SK-N-SH (cell line): ENCODE measurements at regions not wholly inside any gene's neighbourhood (a gene's known extent, or its start where the extent isn't known, plus 50 kb on each side); places are given as distances from the start of the nearest gene placed in this dataset.

Experiments used
- CTCF ChIA-PET: fragments of 300-600, 350-600 bp; formaldehyde crosslinking; extraction: SDS; loops from one replicate; lab custom pipeline; 2021; lab: Yijun Ruan, JAX
- POLR2A ChIA-PET: fragments of 350-600 bp; sonication (Branson Sonifier 250); formaldehyde crosslinking; extraction: SDS; loops from one replicate; lab custom pipeline; 2020; ENCODE audit warnings: antibody characterized with exemption, inconsistent platforms; lab: Yijun Ruan, JAX
- DNase-seq: peaks from one replicate; pipeline ENCODE4 v3.0.0; 2012
- H2AFZ ChIP-seq: fragments of 200-600 bp; sonication (generic); 2 replicates; pipeline ENCODE4 v1.8.1; 2016; ENCODE audit warnings: antibody characterized with exemption, mild to moderate bottlenecking, low read depth
- H3F3A ChIP-seq: fragments of 200-600 bp; sonication (generic); replicated peaks from 2 replicates; pipeline ENCODE3; 2016; ENCODE audit warnings: antibody characterized with exemption, mild to moderate bottlenecking; ENCODE audit not compliant: insufficient read depth
- H3K27ac ChIP-seq, 2 experiments: fragments of 200-500 bp in 1 of 2; fragments of 200-600 bp in 1 of 2; sonication (Bioruptor generic) in 1 of 2; sonication (generic), shearing (Covaris generic) in 1 of 2; 2 replicates each; pipeline versions ENCODE4 v1.5.1 to v1.6.1; 2014 to 2016; ENCODE audit warnings: low read depth in 2 of 2, inconsistent platforms in 1 of 2, low read length in 1 of 2, mild to moderate bottlenecking in 1 of 2, mixed read lengths in 1 of 2
- H3K27me3 ChIP-seq: fragments of 200-600 bp; sonication (generic), shearing (Covaris generic); 2 replicates; pipeline ENCODE4 v1.6.1; 2016; ENCODE audit warnings: mixed run types; ENCODE audit not compliant: insufficient read depth
- H3K36me3 ChIP-seq, 2 experiments: fragments of 200-500 bp in 1 of 2; fragments of 200-600 bp in 1 of 2; sonication (Bioruptor generic) in 1 of 2; sonication (generic) in 1 of 2; replicated peaks in 1 of 2; 2 replicates each; pipeline versions ENCODE3 to v1.5.1; 2014 to 2016; ENCODE audit warnings: low read length in 1 of 2, mild to moderate bottlenecking in 1 of 2; ENCODE audit not compliant: insufficient read depth in 2 of 2, control insufficient read depth in 1 of 2
- H3K4me1 ChIP-seq, 2 experiments: fragments of 200-500 bp in 1 of 2; fragments of 200-600 bp in 1 of 2; sonication (Bioruptor generic) in 1 of 2; sonication (generic), shearing (Covaris generic) in 1 of 2; 2 replicates each; pipeline versions ENCODE4 v1.5.1 to v1.6.1; 2014 to 2016; ENCODE audit warnings: low read depth in 1 of 2, low read length in 1 of 2, mixed run types in 1 of 2; ENCODE audit not compliant: insufficient read depth in 2 of 2, control insufficient read depth in 1 of 2
- H3K4me2 ChIP-seq: fragments of 200-600 bp; sonication (generic), shearing (Covaris generic); 2 replicates; pipeline ENCODE4 v1.6.1; 2017; ENCODE audit warnings: mixed run types
- H3K4me3 ChIP-seq, 2 experiments: fragments of 200-500 bp in 1 of 2; fragments of 200-600 bp in 1 of 2; sonication (Bioruptor generic) in 1 of 2; sonication (generic), shearing (Covaris generic) in 1 of 2; 2 replicates each; pipeline versions ENCODE4 v1.5.1 to v1.8.1; 2014 to 2016; ENCODE audit warnings: low read depth in 2 of 2, inconsistent platforms in 1 of 2, low read length in 1 of 2, mild to moderate bottlenecking in 1 of 2, mixed read lengths in 1 of 2, moderate library complexity in 1 of 2
- H3K79me2 ChIP-seq: fragments of 200-600 bp; sonication (generic); 2 replicates; pipeline ENCODE4 v1.8.1; 2017; ENCODE audit warnings: mild to moderate bottlenecking; ENCODE audit not compliant: insufficient read depth
- H3K9ac ChIP-seq: fragments of 200-600 bp; sonication (generic); 2 replicates; pipeline ENCODE4 v1.6.1; 2017; ENCODE audit warnings: mixed run types
- H3K9me2 ChIP-seq: fragments of 200-600 bp; sonication (generic); 2 replicates; pipeline ENCODE4 v1.6.1; 2017; ENCODE audit warnings: mixed run types
- H3K9me3 ChIP-seq: fragments of 200-600 bp; sonication (generic); 2 replicates; pipeline ENCODE4 v1.6.1; 2017; ENCODE audit warnings: mixed run types, mild to moderate bottlenecking, moderate library complexity
- H4K20me1 ChIP-seq: fragments of 200-600 bp; sonication (generic); 2 replicates; pipeline ENCODE4 v1.6.1; 2017; ENCODE audit warnings: mild to moderate bottlenecking, mixed run types; ENCODE audit not compliant: insufficient read depth
- CHD2 ChIP-seq: fragments of 150-350 bp; IDR thresholded peaks from 2 replicates; pipeline ENCODE4 v1.6.1; 2018; ENCODE audit warnings: low read length; ENCODE audit not compliant: partially characterized antibody
- EZH2phosphoT487 ChIP-seq: fragments of 200-600 bp; sonication (generic); IDR thresholded peaks from 2 replicates; pipeline ENCODE4 v1.6.1; 2017; ENCODE audit warnings: low read depth, mixed run types, mild to moderate bottlenecking, antibody characterized with exemption, moderate library complexity, borderline replicate concordance
- GABPA ChIP-seq: IDR thresholded peaks from 2 replicates; pipeline ENCODE4 v1.4.0; 2012; ENCODE audit warnings: low read depth, mild to moderate bottlenecking
- GATA2 ChIP-seq: sonication (generic); formaldehyde crosslinking; IDR thresholded peaks from 2 replicates; pipeline ENCODE4 v1.5.0; 2020; ENCODE audit warnings: mild to moderate bottlenecking, missing genetic modification reagents
- MAX ChIP-seq: IDR thresholded peaks from 2 replicates; pipeline ENCODE4 v1.4.0; 2012; ENCODE audit warnings: low read depth
- MXI1 ChIP-seq: IDR thresholded peaks from 2 replicates; pipeline ENCODE4 v1.6.1; 2012; ENCODE audit warnings: mild to moderate bottlenecking, low read depth, low read length, improper control_type of control experiment
- NRF1 ChIP-seq: IDR thresholded peaks from 2 replicates; pipeline ENCODE4 v1.6.1; 2012; ENCODE audit warnings: low read depth, mild to moderate bottlenecking, low read length
- RAD21 ChIP-seq: IDR thresholded peaks from 2 replicates; pipeline ENCODE4 v1.6.1; 2012; ENCODE audit warnings: mild to moderate bottlenecking, low read length
- TCF12 ChIP-seq: IDR thresholded peaks from 2 replicates; pipeline ENCODE4 v1.4.0; 2012
- WGBS: methylation state at CpG from one replicate; pipeline ENCODE4 v1.1.6; 2017; ENCODE audit warnings: low lambda C conversion rate; 5-methylcytosine and 5-hydroxymethylcytosine counted together
- TF ChIP-seq, protein P1 (sequence below): fragments of 150-350 bp; IDR thresholded peaks from 2 replicates; pipeline ENCODE4 v1.6.1; 2017; ENCODE audit warnings: antibody characterized with exemption, low read length, low read depth, borderline replicate concordance
- TF ChIP-seq, protein P2 (sequence below): IDR thresholded peaks from 2 replicates; pipeline ENCODE4; 2012
- TF ChIP-seq, protein P3 (sequence below): fragments of 200-600 bp; sonication (generic); IDR thresholded peaks from 2 replicates; pipeline ENCODE4 v1.6.1; 2017; ENCODE audit warnings: antibody characterized with exemption, mild to moderate bottlenecking, moderate library complexity
- TF ChIP-seq, protein P4 (sequence below): IDR thresholded peaks from 2 replicates; pipeline ENCODE4 v1.4.0; 2012; ENCODE audit warnings: low read depth, borderline replicate concordance

DNA sequence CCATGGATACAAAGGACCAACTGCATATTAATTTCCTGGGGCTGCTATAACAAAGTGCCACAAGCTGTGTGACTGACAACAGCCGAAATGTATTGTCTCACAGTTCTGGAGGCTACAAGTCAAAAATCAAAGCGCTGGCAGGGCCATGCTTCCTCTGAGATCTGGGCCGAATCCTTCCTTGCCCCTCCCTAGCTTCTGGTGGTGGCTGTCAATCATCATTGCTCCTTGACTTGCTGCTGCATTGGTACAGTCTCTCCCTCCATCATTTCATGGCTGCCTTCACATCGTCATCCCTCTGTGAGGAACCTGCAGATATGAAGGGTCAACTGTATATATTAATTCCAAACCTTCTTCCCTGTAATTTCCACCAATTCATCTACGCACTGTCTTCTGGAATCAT lies 118.3 kb downstream of the EXOC5 start:
- Histone ChIP-seq H3K27me3 (no peaks in the 10 kb centered on the region), H3K4me3 (no peak overlapping the region), H3K79me2 (no peaks in the 10 kb centered on the region), H3K36me3 (no peaks in the 10 kb centered on the region), H3K9ac (no peak overlapping the region), H3K27ac (no peak overlapping the region), H3K9me2 (no peaks in the 10 kb centered on the region), H4K20me1 (no peaks in the 10 kb centered on the region), H3K4me1 (no peaks in the 10 kb centered on the region)
- ChIA-PET POLR2A (no interaction called here), CTCF (interaction anchor here (1.5 kb wide), 1 partner anchor 32 kb away, joined by 5 read pairs; no protein-coding TSS in a partner anchor)
- TF ChIP-seq, protein P1, sequence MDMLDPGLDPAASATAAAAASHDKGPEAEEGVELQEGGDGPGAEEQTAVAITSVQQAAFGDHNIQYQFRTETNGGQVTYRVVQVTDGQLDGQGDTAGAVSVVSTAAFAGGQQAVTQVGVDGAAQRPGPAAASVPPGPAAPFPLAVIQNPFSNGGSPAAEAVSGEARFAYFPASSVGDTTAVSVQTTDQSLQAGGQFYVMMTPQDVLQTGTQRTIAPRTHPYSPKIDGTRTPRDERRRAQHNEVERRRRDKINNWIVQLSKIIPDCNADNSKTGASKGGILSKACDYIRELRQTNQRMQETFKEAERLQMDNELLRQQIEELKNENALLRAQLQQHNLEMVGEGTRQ, result no peak
- TF ChIP-seq TCF12, result no peak
- TF ChIP-seq GABPA, result no peak
- TF ChIP-seq MAX, result no peak
- TF ChIP-seq, protein P2, sequence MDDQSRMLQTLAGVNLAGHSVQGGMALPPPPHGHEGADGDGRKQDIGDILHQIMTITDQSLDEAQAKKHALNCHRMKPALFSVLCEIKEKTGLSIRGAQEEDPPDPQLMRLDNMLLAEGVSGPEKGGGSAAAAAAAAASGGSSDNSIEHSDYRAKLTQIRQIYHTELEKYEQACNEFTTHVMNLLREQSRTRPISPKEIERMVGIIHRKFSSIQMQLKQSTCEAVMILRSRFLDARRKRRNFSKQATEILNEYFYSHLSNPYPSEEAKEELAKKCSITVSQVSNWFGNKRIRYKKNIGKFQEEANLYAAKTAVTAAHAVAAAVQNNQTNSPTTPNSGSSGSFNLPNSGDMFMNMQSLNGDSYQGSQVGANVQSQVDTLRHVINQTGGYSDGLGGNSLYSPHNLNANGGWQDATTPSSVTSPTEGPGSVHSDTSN, result no peak
- no peak for TF ChIP-seq EZH2phosphoT487
- no peak for TF ChIP-seq CHD2
- no peak for TF ChIP-seq NRF1
- TF ChIP-seq GATA2 (CRISPR knock-in tag), result no peak
- no peak for TF ChIP-seq MXI1
- TF ChIP-seq, protein P3, sequence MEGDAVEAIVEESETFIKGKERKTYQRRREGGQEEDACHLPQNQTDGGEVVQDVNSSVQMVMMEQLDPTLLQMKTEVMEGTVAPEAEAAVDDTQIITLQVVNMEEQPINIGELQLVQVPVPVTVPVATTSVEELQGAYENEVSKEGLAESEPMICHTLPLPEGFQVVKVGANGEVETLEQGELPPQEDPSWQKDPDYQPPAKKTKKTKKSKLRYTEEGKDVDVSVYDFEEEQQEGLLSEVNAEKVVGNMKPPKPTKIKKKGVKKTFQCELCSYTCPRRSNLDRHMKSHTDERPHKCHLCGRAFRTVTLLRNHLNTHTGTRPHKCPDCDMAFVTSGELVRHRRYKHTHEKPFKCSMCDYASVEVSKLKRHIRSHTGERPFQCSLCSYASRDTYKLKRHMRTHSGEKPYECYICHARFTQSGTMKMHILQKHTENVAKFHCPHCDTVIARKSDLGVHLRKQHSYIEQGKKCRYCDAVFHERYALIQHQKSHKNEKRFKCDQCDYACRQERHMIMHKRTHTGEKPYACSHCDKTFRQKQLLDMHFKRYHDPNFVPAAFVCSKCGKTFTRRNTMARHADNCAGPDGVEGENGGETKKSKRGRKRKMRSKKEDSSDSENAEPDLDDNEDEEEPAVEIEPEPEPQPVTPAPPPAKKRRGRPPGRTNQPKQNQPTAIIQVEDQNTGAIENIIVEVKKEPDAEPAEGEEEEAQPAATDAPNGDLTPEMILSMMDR, result no peak
- TF ChIP-seq, protein P4, sequence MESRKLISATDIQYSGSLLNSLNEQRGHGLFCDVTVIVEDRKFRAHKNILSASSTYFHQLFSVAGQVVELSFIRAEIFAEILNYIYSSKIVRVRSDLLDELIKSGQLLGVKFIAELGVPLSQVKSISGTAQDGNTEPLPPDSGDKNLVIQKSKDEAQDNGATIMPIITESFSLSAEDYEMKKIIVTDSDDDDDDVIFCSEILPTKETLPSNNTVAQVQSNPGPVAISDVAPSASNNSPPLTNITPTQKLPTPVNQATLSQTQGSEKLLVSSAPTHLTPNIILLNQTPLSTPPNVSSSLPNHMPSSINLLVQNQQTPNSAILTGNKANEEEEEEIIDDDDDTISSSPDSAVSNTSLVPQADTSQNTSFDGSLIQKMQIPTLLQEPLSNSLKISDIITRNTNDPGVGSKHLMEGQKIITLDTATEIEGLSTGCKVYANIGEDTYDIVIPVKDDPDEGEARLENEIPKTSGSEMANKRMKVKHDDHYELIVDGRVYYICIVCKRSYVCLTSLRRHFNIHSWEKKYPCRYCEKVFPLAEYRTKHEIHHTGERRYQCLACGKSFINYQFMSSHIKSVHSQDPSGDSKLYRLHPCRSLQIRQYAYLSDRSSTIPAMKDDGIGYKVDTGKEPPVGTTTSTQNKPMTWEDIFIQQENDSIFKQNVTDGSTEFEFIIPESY, result no peak
- no peak for TF ChIP-seq RAD21
- TF ChIP-seq, all 33 proteins: peak for 0
- Histone ChIP-seq H3K4me2 (no peak overlapping the region), H3F3A (no peaks in the 10 kb centered on the region), H3K9me3 (no peaks in the 10 kb centered on the region), H2AFZ (no peak overlapping the region)
- WGBS, result 29% methylated on average over 5 of the region's 5 CpGs
- DNase-seq, result no peak
